Stimulated activated CD4-positive, alpha-beta T cell treated with anti-CD3 and anti-CD28 coated beads, Interleukin-4, amount 100 ng/mL, for 48 hours (primary cell): ENCODE measurements at regions not wholly inside any gene's neighbourhood (a gene's known extent, or its start where the extent isn't known, plus 50 kb on each side); places are given as distances from the start of the nearest gene placed in this dataset.
"Not testable (repeated sequence)": the region's sequence is repeated elsewhere in the genome, so short reads cannot be mapped to it uniquely, and the experiment has no call there.

Experiments used
- DNase-seq, 2 donors: peaks; one replicate each; pipeline ENCODE4 v3.0.0-alpha.2; 2020; ENCODE audit warnings: low read depth in 2 of 2

DNA sequence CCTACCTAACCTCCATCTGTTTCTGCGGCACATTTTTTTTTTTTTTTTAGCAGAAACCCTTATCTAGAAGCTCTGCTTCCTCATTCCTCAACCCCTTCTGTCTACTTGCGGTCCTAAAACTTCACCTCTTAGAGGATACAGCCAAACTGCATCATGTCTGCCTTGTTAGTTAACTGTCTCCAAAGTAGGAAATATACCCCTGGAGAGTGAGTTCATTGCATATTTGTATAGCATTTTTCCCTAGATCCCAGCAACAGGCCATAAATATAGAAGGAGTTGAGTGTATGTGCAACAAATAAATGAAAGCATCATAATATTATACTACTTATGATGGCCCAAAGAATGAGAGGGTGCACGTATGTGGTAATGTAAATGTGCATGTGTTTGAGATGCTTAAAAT lies 1288.6 kb upstream of the GJE1 start:
- DNase-seq = no peak

DNA sequence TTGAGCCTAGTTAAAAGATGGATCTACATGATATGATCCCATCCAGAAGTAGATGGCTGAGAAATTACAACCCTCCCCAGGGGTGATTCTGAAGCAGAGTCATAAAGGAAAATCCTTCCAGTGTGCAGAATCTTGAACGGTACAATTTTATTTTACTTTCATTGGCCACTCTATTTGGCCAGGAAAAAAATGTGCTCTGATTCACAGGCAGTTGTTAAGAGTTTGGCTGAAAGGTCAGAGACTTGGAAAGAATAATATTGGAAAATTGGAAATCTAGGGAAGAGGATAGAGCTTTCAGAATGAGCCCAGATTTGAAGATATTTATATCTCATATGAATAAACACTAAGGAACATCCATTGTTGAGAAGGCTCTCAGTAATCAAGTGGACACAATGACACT lies 1299.3 kb upstream of the GJE1 start:
- no peak for DNase-seq

DNA sequence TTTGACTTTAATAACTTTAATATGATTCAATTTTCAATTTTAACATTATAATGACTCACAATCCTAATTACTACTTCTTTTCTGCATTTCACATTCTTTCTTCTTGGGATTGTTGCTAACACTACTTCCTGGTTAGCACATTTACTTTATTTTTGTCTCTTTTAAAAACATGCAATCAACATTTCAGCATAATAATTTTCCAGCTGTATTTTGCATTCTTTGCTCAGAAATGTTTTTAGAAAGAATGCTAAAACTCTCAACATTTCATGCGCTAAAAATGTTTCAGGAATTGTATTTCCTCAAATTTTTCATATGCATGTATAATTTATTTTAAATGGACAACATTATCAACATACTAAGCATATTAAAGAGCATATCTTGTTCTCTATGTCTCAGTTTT lies 1302.1 kb upstream of the GJE1 start:
- no peak for DNase-seq

DNA sequence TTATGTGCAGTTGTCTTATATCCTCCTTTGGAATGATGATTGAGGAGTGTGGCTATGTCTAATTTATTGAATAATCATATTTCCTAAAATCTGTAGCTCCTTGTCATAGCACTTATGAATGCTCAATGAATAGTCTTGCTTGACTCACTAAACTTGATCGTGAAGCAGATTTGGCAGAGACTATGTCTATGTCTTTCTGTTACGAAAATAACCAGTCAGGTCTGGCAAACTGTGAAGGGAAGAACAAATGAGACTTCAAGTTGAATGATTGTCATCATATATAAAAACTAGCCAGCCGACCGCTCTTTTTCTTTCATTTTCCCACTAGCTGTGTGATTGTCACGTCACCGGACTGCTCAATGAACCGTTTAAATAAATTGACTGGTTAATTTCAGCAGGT lies 1303.9 kb upstream of the GJE1 start:
- DNase-seq = no peak

DNA sequence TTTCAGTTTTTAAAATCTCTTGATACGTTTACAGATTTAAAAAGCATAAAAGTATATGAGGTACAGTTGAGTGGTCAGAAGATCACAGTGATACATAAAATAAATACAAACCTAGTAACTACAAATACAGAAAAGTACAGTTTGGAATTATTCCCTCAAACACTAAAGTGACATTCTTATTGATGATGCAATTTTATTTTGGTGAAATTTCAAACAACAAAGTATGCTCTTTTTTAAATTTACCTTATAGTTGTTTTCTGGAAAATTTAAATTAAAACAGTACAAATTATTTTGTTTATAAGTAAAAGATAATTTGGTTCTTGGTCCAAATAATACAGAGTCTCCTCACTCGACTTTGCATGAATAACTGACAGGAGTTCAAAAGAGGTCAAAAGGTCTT lies 1305.1 kb upstream of the GJE1 start:
- DNase-seq = no peak

DNA sequence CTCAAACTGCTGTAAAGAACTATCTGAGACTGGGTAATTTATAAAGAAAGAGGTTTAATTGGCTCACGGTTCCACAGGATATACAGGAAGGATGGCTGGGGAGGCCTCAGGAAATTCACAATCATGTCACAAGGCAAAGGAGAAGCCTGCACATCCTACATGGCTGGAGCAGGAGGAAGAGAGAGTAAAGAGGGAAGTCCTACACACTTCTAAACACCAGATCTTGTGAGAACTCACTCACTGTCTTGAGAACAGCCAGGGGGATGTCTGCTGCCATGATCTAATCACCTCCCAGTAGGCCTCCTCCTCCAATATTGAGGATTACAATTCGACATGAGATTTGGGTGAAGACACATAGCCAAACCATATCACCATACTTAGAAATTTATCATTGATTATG lies 1307.0 kb upstream of the GJE1 start:
- DNase-seq = no peak

DNA sequence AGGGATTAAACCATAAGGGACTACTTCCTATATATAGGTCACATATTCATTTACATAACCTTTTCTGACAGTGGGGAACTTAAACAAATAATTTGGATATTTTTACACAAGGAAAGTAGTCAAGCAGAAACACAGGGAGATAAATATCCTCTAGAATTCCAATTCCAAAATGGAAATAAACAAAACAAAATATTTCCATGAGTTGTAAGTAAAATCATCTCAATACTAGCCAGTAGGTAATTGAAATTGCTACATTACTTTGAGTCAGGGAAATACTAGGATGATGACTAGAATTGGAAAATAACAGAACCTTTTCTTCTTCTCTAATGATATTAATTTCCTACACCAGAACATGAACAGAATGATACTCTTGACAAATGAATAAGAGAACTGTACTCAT lies 1308.1 kb upstream of the GJE1 start:
- no peak for DNase-seq

DNA sequence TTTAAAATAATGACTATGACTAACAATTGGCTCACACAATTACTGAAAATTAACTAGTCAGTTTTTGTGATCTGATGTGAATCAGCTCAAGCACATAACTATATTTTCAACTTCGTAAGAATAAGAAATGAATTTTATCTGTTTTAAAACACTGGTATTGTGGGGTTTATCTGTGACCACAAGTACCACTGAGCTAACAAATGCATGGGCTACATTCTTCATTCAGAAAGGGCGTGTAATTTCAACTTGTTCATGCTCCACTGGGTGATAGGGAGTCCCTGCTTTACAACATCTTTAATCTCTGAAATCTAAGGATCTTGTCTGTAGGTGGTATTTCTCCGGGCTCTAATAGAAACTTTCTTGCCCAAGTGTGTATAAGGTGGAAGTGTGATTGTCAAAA lies 1311.5 kb upstream of the GJE1 start:
- no peak for DNase-seq

DNA sequence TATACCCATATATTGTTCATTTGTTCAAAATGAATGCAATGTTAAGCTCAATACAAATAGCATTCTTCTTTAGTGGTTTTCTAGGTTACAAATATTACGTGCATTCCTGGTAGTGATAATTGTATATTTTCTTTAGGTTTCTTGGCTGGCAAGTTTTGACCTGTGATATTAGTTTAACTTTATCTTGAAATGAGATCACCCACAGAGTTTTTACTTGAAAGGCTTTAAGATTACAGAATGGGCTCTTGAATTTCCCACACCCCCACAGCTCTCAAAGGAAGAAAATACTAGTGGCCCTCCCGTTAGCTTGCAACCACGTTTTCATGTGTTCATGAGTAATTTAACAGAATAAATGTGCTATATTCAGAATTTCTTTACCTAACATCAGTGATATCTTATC lies 1315.5 kb upstream of the GJE1 start:
- no peak for DNase-seq

DNA sequence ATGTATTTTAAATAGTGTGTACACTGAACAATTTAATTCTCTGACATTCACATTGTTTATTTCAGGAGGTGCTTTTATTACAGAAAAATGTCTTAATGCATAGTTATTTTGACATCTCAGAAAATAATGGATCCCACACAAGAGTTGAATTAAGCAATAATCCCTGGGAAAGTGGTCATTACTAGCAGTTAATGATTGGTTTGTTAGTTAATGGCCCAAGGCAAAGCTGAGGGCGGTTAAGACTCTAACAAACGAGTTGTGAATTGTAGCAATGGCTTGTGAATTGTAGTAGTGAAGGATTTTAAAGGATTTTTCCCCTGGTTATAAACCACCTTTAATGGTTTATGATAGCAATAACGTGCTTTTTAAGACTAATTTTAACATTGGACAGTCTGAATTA lies 1316.0 kb upstream of the GJE1 start:
- DNase-seq = no peak

DNA sequence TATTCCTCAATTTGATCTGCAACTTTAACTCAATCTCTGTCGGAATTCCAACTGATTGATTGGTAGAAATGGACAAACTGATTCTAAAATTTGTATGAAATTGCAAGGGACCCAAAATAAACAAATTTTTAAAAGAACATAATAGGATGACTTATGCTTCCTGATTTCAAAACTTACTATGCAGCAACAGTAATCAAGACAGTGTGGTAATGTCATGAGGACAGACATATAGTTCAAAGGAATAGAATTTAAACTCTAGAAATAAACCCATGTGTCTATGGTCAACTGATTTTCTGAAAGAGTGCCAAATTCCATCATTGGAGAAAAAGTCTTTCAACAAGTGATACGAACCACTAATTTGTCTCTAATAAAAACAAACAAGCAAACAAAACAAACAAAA lies 1320.1 kb upstream of the GJE1 start:
- no peak for DNase-seq

DNA sequence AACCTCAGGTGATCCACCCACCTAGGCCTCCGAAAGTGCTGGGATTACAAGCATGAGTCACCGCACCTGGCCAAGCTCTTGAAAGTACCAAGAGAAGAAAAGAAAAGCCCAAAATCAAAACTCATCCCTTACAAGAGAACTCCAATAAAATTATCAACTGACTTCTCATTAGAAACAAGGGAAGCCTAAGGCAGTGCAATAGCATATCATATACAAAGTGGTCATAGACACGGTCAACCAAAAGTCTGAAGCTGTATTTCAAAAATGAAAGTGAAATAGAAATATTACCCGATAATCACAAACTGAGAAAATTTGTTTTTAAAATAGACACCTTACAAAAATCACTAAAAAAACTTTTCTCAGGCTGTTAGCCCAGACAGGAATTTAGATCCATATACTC lies 1321.1 kb upstream of the GJE1 start:
- DNase-seq = no peak

DNA sequence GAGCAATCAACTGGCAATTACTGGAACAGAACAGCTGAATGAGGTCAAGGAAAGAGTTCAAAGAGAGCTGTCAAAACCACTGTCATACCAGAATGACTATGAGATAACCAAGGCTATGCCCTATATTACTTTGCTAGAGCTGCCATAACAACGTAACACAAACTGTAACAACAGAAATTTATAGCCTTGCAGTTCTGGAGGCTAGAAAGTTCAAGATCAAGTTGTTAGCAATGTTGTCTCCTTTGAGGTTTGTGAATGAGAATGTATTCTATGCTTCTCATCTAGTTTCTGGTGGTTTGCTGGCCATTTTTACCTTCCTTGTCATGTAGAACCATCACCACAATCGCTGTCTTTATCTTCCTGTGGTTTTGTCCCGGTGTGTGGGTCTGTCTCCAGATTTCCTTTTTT lies 1323.0 kb upstream of the GJE1 start:
- DNase-seq = no peak

DNA sequence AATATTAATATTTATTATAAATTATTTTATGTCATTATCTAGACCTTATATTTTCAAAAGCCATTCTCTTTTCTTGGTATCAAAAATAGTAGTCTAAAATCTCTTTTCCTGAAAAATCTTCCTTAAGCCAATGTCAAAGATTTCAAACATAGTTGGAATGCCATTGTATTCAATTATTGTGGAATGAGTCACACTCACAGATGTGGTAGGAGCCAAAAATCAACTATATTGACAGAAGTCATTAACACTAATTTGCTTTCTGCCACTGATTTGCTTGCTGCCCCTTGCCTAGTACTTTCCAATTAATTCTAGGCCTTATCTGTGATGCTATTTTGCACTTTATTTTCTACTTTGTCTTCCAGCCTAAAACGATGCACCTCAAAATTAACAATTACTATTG lies 1326.3 kb upstream of the GJE1 start:
- DNase-seq = no peak

DNA sequence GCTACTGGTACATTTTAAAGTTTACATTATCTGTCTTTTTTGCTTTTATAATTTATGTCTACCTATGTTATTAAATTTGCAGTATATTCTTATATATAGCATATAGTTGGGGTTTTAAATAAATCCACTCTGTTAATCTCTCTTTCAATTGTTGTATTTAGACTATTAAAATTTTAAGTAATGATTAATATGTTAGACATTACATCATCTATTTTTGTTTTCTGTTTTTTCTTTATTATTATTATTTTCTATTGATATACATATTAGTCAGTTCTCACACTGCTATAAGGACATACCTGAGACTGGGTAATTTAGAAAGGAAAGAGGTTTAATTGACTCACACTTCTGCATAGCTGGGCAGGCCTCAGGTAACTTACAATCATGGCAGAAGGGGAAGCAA lies 1338.2 kb upstream of the GJE1 start:
- no peak for DNase-seq

DNA sequence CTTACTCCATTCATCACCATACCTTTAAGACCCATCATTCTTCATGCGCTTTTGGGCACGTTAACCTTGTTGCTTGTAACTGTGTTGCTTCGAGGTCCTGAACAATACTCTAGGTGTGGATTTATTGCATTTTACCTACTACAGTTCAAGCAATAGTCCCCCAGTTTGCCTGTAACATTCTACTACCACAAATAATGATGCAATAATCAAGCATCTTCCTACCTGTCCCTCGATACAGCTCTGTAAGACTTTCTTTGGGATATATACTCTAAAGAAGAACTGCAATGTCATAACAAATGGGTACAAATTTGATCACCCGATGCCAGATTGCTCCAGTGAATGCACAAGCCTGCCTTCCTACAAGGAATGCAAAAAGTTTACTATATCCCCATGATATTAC lies 1342.6 kb upstream of the GJE1 start:
- no peak for DNase-seq

DNA sequence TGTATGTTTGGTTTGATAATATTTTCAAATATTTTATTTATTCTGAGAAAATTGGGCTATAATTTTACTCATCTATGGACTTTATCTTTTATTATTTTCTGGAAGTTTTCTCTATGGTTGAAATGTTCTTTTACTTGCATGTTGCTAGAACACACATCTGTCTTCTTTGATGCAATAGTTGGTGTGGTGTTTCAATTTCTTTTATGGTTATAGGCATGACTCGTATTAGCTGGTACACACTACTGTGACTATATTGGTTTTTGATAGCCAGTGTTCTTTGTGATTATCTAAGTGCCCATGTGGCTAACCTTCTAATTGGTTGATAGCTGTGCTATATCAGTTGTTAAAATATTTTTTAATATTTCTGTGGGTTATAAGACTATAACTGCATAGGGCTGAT lies 1343.3 kb upstream of the GJE1 start:
- DNase-seq = no peak

DNA sequence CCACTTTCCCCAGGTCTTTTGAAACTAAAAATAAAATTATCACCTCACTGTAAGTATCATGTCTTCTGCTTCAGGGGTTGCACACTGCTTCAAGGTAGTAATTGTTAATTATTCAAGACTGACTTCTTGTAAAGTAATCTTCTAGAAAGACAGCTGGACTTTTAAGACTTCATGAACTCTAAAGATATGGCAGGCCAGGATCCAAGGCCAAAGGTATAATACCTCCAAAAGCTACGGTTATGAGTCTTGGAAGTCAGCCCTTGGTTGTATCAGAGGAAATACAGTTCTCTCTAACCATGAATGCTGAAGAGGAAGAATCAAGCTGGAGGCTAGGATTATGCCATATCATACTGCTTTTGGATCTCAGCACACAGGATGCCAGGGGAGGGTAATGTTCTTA lies 1346.8 kb upstream of the GJE1 start:
- no peak for DNase-seq

DNA sequence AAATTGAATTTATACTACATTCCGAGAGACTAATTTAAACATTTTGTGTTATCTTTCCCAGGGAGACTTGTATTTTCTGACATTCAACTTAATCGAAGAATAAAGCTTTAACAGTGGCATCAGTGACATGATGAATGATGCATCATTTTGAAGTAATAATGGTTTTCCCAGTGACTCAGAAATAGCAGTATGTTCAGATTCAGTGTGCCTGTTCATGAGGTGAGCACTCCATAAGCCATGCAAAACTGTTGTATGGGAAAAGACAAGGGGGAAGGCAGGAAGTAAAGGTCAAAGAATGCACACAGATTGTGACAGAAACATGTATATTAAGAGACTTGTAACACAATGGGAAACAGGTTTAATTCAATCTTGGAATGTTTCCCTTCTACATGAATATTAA lies 1348.2 kb upstream of the GJE1 start:
- DNase-seq = no peak

DNA sequence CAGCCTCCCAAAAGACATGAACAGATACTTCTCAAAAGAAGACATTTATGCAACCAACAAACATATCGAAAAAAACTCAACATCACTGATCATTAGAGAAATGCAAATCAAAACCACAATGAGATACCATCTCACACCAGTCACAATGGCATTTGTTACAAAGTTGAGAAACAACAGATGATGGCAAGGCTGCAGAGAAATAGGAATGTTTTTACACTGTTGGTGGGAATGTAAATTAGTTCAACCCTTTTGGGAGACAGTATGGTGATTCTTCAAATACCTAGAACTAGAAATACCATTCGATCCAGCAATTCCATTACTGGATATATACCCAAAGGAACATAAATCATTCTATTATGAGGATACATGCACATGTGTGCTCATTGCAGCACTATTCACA lies 1349.2 kb upstream of the GJE1 start:
- not testable (repeated sequence) for DNase-seq

DNA sequence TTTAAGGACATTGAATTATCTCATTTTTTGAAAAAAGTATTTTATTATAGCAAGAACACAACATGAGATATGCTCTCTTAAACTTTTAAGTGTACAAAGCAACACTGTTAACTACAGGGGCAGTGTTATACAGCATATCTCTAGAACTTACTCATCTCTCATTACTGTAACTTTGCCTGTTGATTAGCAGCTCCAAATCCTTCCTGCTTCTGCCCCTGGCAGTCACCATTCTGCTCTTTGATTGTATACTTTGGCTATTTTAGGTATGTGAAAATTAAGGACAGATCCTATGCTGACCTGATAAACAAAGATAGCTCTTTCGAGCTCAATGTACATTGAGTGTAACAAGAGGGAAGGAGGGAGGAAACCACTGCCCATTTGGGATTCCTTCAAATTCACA lies 1349.8 kb upstream of the GJE1 start:
- DNase-seq = no peak

DNA sequence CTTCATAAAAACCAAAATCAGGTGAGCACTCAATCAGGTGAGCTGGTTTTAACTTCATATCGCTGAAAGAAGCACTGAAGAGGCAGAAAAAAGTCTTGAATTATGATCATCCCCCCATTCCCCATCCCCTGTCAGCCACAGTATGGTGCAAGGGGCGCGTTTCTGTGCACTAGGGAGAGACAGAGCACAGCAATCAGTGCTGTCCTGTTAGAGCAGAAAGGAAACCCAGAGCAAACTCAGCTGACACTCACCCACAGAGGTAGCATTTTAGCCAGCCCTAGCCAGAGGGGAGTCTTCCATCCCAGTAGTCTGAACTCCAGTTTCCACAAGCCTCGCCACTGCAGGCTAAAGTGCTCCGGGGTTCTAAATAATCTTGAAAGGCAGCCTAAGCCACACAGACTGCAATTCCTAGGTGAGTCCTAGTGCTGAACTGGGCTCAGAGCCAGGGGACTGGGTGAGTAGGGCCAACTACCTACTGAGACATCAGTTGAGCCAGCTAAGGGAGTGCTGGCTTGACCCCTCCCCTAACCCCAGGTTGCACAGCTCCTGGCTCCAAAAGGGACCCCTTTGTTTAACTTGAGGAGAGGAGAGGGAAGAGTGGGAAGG lies 1352.6 kb upstream of the GJE1 start:
- no peak for DNase-seq

DNA sequence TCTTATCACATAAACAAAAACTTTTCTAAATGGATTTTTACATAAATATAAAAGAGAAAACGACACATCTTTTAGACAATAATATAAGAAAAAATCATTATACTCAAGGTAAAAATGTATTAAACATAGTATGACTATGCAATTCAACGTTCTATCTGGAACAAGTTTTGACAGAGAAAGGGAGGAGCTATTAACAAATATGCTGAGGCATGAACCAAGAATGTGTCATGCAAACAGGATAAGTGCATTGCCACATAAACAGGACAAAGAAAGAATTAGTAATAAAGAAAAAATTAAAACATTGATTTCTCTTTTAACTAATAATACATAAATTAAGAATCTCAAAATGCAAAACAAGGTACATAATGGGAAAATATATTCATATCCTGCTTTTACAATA lies 1353.4 kb upstream of the GJE1 start:
- DNase-seq = no peak

DNA sequence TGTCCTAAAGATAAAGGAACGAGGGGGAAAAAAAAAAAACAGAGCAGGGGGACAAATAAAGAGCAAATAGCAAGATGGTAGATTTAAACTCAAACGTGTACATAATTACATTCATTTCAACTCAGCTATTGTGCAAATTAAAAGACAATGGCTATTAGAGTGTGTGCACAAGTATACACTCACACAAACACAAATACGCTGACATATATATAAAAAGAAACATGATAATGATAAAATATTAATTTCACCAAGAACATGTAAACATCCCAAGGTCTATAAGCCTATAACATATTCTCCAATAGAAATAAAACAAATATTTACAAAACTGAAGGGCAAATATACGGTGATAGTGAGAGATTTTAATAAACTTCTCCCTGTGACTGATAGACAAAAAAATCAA lies 1354.9 kb upstream of the GJE1 start:
- no peak for DNase-seq

DNA sequence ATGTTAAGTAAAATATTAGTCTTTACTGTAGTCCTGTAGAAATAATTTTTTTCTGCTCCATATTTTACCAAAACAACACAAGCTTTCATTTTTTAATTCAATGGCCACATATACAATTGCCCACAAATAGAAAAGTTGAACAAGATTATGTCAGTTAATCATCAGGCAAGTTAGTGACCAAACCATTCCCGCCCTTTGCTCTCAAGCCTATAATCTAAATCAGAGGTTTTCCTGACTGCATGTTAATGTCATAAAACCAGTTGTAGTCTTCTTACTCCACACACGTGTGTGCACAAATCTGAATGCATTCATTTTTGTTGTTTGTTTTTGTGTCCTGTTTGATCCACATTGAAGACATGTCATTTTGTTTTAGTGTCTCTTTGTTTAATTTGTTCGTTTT lies 1357.7 kb upstream of the GJE1 start:
- no peak for DNase-seq
